ENCODE measurements at regions not wholly inside any gene's neighbourhood (a gene's known extent, or its start where the extent isn't known, plus 50 kb on each side); places are given as distances from the start of the nearest gene placed in this dataset.

GRCh38 chr5:32508806-32509805 lies 64.6 kb upstream of the ZFR start:
- TF ChIP-seq POLR2A (IDR thresholded peaks at IDR 0.05; ENCODE audit: low read length) (no peak), GATA1 (IDR thresholded peaks at IDR 0.05; ENCODE audit: low read depth, low read length) (no peak)
- DNase-seq: no peak

GRCh38 chr5:32507738-32508434 lies 63.3 kb upstream of the ZFR start:
- DNase-seq: no peak
- TF ChIP-seq POLR2A (IDR thresholded peaks at IDR 0.05; ENCODE audit: low read length) (no peak), GATA1 (IDR thresholded peaks at IDR 0.05; ENCODE audit: low read depth, low read length) (no peak)

- DNase-seq: no peak
- no peak for TF ChIP-seq POLR2A (IDR thresholded peaks at IDR 0.05; ENCODE audit: low read length)
- no peak for TF ChIP-seq GATA1 (IDR thresholded peaks at IDR 0.05; ENCODE audit: low read depth, low read length)
Measured at GRCh38 chr5:32506799-32507198, 62.3 kb upstream of the ZFR start.

DNA sequence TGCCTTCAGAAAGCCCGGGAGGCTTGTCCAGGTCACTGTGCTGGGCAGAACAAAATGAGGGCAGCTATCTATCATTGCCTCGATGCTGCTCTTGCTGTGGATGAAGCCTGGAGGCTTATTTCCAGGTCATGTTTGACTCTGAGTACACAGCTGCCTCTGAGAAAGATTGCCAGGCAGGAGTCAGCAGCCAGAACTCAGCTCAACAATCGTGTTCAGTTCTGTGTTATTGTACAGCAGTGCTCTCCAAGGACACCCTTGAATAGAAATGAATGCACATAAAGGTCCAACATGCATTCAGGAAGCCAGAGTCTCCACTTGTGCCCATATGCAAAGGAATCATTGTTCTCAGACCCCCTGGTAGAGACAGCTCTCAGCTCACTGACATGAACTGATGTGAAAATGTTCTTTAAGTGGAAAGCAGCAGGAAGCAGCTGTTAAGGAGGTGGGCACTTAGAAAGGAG lies 61.7 kb upstream of the ZFR start:
- TF ChIP-seq POLR2A (IDR thresholded peaks at IDR 0.05; ENCODE audit: low read length) (no peak), GATA1 (IDR thresholded peaks at IDR 0.05; ENCODE audit: low read depth, low read length) (no peak)
- DNase-seq: no peak

GRCh38 chr5:32505756-32506155 lies 61.2 kb upstream of the ZFR start:
- no peak for DNase-seq

GRCh38 chr5:32504989-32505596 lies 60.6 kb upstream of the ZFR start:
- DNase-seq: peak; percentile 43 to 70
- TF ChIP-seq POLR2A (IDR thresholded peaks at IDR 0.05; ENCODE audit: low read length) (no peak), GATA1 (IDR thresholded peaks at IDR 0.05; ENCODE audit: low read depth, low read length) (no peak)

More at GRCh38 chr5:32505756-32506155, 61.2 kb upstream of the ZFR start:
- TF ChIP-seq POLR2A (IDR thresholded peaks at IDR 0.05; ENCODE audit: low read length): no peak
- no peak for TF ChIP-seq GATA1 (IDR thresholded peaks at IDR 0.05; ENCODE audit: low read depth, low read length)

- no peak for DNase-seq
- no peak for TF ChIP-seq GATA1 (IDR thresholded peaks at IDR 0.05; ENCODE audit: low read depth, low read length)
- TF ChIP-seq POLR2A (IDR thresholded peaks at IDR 0.05; ENCODE audit: low read length): no peak
Measured at GRCh38 chr5:32504329-32504988, 59.9 kb upstream of the ZFR start.

DNA sequence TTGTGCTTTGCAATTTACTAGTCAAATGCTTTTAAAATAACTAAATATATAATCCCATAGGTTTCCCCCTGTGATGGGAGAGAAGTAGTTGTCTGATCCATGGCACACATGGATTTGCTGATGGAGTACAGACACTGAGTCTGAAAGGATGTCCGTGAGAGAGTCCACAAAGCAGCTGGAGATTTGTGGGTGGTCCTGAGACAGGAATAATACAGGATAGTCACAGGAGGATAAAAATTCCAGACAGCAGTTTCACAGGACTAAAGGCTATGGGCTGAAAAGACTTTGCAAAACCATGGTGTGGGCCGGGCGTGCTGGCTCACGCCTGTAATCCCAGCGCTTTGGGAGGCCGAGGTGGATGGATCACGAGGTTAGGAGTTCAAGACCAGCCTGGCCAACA lies 58.7 kb upstream of the ZFR start:
- no peak for DNase-seq
- TF ChIP-seq POLR2A (IDR thresholded peaks at IDR 0.05; ENCODE audit: low read length) (no peak), GATA1 (IDR thresholded peaks at IDR 0.05; ENCODE audit: low read depth, low read length) (no peak)

- TF ChIP-seq POLR2A (IDR thresholded peaks at IDR 0.05; ENCODE audit: low read length) (no peak), GATA1 (IDR thresholded peaks at IDR 0.05; ENCODE audit: low read depth, low read length) (no peak)
- DNase-seq: no peak
Measured at GRCh38 chr5:32501071-32502002, 56.8 kb upstream of the ZFR start.

DNA sequence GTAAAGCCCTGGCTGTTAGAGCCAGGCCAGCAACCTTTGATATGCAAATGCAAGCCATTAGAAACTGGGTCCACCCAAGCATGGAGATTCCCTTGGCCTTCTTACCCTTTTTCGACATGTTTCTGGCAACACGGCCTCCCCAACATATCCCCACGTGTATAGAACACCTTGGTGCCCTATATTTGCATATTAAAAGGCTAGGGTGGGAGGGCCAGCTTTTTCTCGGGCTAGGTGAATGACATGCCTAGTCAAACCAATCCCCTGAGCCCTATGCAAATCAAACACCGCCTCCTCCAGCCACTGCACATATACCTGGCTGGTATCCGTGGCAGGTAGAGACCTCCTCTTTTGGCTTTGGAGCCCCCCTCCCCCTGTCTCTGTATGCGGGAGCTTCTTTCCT lies 55.6 kb upstream of the ZFR start:
- TF ChIP-seq GATA1 (IDR thresholded peaks at IDR 0.05; ENCODE audit: low read depth, low read length) (no peak), POLR2A (IDR thresholded peaks at IDR 0.05; ENCODE audit: low read length) (no peak)

GRCh38 chr5:32499261-32499660 lies 54.7 kb upstream of the ZFR start:
- DNase-seq: no peak
- TF ChIP-seq GATA1 (IDR thresholded peaks at IDR 0.05; ENCODE audit: low read depth, low read length): no peak
- TF ChIP-seq POLR2A (IDR thresholded peaks at IDR 0.05; ENCODE audit: low read length): no peak

More for the DNA sequence above, 55.6 kb upstream of the ZFR start:
- DNase-seq: no peak

GRCh38 chr5:32498484-32498883 lies 53.9 kb upstream of the ZFR start:
- TF ChIP-seq GATA1 (IDR thresholded peaks at IDR 0.05; ENCODE audit: low read depth, low read length): no peak
- no peak for TF ChIP-seq POLR2A (IDR thresholded peaks at IDR 0.05; ENCODE audit: low read length)
- no peak for DNase-seq

Data from erythroblast (primary cell).